OCI-M2 (cell line): ENCODE measurements at regions not wholly inside any gene's neighbourhood (a gene's known extent, or its start where the extent isn't known, plus 50 kb on each side); places are given as distances from the start of the nearest gene placed in this dataset.
"Not testable (repeated sequence)": the region's sequence is repeated elsewhere in the genome, so short reads cannot be mapped to it uniquely, and the experiment has no call there.

Experiments
- DNase-seq: peaks from one replicate; lab custom pipeline; 2025; ENCODE audit not compliant: unreplicated experiment; lab: John Stamatoyannopoulos, UW

DNA sequence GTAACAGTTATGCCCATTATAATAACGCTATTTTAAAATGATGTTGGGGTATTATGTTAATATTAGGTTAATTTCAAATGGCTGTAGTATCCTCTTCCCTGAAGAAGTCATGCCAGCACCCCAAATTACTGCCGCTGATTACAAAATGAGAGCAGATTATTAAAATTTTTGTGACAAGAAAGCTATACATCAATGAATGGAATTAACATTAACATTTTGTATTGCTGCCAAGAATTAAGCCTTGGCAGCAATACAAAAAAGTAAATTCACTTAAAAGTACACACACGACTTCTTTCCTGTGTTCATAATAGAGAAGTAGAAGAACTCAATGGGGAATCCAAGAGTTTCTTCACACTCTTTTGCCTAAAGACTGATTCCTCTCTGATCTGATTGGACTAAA lies 482.8 kb downstream of the STIM2 start:
- no peak for DNase-seq

DNA sequence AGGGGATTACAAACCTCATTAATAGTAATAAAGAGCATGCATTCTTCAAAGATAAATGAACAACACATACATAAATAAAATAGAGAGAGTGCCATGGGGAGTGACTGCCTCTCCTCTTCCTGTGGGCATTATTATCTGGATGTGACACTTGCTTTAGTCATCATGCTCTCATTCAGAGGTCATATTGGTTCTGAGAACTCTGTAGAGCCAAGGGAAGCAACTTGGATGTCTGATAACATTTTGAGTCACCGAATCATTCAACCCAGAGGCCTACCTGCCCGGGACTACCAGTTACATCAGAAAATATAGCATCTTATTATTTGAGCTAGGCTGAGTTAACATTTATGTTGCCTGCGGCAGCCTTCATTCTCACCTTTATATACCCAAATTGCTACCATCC lies 489.5 kb downstream of the STIM2 start:
- DNase-seq, result no peak

DNA sequence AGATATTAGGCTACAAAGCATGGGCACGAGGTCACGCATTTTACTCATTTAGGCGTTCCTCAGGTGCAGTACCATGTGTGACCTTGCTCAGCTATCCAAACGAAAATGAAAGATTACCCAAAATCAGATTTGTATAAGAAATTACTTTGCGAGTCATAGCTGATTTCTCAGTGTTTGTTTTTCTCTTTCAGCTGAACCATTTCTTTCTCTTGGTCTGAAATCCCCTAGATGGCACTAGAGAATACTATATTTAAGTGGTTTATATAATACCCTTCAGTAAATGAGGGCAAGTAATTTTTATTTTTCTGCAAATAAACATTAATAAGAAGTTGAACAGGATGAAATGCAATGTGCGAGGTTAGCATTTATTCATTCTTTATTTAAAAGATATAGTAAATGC lies 496.6 kb downstream of the STIM2 start:
- DNase-seq, result no peak

DNA sequence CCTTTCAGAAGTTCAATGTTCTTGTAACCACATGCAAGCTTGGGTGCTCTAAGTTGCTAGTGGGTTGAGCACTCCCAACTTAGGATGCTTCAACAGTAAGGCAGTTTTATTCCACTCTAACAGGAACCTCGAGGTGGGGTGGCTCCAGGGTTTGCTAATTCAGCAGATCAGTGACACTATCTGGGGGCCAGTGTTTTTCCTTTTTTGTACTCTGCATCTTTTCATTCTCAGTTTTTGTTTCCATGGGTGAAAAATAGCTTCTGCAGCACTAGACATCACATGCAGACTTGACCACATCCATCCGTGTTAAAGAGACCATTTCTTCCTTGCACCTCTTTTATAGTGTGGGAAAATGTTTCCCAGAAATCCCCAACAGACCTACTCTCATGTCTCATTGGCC lies 497.6 kb downstream of the STIM2 start:
- DNase-seq, result no peak

DNA sequence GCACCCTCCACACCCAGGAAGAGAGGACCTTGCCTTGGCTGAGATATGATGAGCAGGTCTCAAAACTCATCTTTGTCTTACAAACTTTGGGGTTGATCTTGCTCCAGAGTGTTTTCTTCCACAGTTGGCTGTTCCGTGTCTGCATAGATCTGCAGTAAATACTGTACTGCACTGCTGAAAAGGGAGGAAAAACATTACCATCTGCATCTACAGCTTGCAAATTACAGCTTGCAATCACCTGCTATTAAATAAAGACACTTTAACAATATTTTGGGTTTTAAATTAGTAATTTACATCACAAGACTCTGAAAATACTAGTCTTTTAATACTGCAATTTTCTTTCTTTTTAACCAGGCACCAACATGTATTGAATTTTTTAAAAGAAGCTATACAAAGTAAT lies 499.5 kb downstream of the STIM2 start:
- DNase-seq, result no peak

DNA sequence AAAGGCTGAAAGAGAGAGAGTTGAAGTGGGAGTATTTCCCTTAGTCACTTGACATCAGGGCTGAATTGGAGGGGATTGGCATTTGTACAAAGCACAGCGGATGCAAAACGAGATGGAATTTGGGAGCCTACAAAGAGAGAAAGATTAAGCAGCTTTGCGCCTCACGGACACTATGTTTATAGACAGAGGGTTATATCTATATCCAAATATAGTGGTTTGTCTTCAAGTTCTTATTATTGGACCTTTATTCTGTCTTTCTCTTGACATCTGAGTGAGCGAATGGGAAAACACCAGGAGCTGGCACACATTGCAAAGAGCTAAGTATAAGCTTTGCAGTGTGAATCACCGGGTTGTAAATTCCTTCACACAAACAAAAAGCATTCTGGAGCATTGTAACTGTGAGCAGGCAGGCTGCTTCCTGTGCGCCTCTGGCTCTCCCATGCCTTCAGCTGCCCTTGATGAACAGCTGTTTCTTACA lies 500.2 kb downstream of the STIM2 start:
- no peak for DNase-seq

DNA sequence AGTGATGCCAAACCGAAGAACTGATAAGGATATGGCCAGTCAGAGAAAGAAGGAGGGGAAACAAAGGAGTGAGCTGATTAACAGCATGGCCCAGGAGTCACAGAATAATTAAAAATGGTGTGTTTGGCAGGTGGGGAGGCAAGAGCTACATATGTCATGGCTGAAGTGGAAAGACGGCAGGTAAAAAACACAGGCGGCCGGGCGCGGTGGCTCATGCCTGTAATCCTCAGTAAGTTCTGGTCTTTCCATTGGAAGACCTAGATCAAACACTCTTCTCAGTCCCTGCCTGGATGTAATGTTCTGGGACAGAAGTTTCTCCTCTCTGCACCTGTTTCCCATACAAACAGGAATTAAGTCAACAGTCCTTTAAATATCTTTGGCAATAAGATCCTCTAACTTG lies 503.9 kb downstream of the STIM2 start:
- DNase-seq, result no peak

DNA sequence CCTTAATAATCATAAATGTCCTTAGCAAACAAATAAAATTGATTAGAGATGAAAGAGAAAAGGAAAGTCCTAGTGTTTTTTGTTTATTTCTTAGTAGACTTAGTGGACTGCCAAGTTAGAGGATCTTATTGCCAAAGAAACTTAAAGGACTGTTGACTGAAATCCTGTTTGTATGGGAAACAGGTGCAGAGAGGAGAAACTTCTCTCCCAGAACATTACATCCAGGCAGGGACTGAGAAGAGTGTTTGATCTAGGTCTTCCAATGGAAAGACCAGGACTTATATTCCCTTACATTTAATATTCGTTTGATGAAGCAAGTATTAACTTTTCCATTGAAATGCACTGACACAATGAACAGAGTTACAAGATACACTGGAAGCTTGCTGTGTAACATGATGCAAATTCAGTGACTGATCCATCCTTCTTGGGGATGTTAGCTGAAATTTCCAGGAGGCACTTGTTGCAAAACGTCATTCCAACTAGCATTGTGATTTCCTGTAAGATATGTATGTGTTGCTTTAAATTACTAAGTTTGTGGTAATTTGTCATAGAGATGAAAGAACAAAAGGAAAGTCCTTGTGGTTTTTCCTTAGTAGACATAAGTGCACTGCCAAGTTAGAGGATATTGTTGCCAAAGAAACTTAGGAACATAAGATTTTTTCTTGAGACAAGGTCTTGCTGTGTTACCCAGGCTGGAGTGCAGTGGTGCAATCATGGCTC lies 505.6 kb downstream of the STIM2 start:
- DNase-seq, result no peak

DNA sequence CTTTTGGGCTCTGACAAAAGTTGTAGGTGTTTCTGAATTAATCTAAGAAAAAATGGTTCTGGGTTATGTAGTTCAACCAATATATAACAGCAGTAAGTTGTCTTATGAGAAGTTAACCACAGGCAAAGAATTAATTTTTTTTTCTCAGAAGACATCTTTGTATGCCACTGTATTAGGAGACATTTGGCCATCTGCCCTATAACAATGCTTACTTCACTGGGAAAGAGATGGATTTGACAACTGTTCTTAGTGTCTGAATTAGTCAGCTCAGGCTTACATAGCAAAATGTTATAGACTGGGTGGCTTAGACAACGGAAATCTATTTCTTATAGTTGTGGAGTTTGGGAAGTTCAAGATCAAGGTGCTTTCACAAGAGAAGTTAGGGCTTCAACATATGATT lies 508.1 kb downstream of the STIM2 start:
- no peak for DNase-seq

DNA sequence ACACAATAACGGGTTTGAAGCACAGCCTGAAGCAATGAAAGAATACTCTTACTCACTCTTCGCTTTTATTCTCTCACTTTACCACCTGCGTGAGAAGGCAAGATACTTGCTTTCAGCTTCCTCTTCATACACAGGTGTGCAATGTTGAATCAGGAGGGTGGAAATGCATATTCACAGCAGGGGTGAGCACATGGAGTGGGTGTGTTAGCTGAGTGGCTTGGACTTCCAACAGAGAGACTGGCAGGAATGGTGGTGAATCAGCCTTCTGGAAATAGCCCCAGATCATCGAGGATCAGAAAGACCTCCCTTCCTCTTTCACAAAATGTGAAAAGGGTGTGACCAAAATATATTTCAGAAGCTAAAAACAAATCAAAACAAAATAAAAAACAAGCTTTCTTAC lies 521.2 kb downstream of the STIM2 start:
- no peak for DNase-seq

DNA sequence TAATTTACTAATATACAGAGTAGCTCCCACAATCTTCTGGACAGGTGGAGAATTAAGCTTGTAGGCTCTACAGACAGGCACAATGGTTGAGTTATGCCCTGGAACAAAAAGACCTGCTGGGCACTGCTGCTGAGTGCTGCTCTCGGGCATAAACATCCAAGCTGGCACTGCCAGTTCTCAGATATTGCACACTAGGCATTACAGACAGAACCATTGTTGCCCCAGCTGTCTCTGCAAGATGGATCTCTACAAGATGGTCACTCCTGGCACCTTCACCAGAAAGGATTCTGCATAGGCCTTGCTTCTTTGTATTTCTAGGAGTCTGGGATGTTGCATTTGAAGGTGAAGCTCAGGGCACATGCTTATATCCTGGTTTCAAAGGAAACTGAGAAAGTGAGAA lies 527.1 kb downstream of the STIM2 start:
- no peak for DNase-seq

DNA sequence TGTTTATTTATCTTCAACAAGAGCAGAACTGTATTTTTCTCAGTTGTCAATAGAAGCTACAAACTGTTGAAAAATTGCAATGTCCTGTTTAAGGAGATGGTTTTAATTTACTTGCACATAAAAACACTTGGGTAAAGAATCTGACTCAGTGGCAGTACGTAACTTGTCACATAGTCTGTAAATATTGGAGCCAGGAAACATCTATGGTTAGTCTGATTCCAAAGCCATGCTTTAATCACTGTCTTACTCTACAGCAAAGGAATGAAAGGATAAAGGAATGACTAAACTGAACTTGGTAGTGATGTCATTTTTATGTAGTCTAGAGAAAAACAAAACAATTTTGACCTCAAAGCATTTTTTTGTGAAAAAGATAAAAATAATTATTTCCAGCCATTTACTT lies 537.2 kb downstream of the STIM2 start:
- DNase-seq, result no peak

DNA sequence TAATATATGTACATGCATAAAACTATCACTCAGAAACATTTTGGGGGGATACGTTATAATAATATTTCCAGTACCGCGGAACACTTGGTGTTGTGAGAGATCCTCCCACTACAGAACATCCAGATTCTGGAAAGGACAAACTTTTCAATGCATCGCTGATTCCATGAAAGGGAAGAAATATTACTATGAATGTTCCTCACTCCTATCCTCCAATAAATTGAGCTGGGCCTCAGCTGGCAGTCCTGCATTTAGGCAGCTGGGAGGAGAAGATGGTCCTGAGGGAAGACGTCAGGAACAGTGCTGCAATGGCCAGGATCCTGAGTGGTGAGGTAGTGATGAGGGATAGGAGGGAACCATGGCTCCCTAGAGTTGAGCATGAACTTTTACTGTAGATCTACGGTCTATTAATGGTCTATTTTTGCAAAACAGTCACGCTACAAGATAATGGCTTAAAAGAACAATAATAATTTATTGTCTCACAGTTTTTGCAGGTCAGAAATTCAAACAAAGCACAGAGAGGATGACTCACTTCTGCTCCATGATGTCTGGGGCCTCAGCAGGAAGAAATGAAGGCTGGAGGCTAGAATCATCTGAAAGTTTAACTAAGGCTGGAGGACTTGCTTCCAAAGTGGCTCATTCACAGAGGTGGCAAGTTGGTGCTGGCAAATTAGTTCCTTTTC lies 538.1 kb downstream of the STIM2 start:
- no peak for DNase-seq

DNA sequence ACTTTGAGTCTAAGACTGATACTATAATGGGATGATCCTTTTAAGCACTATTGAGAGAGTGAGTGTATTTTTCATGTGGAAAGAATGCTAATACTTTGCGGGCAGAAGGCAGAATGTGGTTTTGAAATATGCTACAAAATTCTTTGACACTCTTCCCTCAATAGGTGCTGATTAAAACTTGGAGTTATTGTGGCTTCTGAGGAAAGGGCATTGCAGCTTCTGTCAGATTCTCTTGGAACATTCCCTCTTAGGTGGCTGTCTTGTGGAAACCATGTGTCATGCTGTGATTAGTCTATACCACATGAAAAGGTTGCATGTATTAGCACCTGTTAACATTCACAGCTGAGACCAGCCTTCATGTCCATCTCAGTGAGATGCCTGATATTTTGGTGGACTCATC lies 547.0 kb downstream of the STIM2 start:
- no peak for DNase-seq

DNA sequence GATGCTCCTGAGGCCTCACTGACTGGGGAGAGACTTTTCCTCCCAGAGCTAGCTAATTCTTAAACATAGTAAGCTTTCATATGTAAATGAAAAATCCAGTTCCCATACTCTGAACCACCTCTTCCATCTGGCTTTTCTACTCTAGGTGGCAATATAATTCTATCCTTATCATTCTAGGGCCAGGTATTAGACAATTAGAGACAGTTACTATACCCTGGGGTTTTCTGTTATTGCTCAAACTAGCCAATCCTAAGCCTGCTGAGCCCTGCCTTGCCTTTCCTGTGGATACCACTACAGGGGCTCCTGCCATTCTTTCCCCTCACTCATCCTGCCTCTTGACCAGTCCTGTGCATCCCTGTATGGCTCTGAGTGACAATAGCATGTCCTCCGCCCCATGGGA lies 552.0 kb downstream of the STIM2 start:
- DNase-seq, result no peak

DNA sequence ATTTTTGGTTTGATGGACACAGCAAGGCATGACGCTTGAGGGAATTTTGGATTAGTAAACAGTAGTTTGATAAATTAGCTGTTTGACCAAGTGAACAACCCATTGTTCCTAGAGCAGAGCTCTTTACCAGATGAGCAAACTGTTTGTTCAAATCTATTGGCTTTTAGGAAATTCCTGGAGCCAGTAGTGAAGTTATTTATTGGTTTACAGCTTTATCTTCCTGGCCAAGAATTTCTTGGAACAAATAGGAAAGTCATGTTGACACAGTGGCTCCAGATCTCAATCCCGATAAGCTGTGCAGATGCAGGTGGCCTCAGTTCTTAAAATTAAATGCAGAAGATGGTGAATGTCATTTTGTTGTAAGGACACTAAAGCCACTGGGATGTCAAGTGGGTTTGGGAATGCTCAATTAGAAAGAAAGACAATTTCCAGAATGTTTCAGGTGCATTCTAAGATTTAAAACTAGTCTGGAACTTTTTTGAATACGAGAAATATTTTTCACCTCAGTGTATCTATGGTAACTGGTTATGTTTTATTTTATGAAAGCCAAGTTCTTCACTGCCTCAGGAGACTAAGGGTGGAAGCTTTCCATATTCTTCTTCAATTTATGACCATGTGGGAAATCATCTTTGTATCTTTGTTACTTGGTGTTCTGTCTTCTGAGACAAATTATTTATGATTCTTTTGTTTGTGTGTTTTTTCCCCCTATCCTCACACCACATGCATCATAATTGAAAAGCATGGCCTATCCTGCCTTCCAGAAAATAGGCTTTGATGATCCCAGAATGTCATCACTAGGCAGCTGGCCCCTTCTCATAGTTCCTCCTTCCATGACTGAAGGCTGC lies 554.5 kb downstream of the STIM2 start:
- DNase-seq, result no peak

DNA sequence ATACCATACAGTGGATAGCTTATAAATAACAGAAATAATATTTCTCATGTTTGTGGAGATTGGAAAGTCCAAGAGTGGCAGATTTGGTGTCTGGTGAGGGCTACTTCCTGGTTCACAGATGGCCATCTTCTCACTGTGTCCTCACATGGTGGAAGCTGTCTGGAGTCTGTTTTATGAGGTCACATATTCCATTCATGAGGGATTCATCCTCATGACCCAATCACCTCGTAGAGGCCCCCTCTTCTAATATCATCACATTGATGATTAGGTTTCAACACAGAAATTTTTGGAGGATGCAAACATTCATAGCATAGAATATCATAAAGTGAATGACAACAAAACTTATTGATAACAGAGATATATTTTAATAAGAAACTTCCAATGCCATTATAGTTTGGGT lies 568.0 kb downstream of the STIM2 start:
- no peak for DNase-seq

DNA sequence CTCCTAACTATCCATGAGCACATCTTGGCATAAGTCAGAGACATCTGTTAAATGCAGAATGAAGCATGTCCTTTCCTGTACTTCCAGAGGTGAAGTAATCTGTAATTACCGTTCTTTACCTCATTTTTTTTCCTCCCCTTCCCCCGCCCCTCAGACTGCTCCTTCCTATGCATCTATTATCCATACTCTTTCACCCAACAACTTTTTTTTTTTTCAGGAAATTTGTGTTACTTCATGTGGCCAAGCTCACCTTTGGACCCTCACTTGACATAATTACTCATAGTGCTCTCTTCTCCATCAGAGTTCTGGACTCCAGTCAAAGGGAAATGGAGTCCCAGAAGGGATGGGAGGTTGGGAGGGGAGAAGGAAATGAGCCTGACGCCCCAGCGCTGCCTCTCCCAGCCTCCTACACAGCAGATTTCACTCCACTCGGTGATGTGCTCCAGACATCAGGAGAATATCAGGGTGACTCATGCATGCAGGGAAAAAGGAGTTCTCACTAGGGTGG lies 568.8 kb downstream of the STIM2 start:
- no peak for DNase-seq

DNA sequence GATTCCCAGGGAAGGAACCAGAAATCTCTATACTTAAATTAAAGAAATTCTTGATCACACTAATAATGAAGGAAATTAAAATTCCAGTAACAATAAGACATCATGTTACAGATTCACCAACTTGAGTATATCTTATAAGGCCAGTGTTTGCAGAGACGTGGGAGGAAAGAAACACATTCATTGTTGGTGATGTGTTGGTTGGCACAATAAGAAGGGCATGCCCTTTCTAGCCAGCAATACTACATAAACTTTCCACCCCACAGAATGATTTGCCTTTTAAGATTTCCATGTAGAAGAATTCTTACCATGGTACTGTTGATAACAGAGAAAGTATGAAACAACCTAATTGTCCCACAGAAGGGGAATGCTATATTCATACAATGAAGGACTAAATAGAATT lies 581.5 kb downstream of the STIM2 start:
- no peak for DNase-seq

DNA sequence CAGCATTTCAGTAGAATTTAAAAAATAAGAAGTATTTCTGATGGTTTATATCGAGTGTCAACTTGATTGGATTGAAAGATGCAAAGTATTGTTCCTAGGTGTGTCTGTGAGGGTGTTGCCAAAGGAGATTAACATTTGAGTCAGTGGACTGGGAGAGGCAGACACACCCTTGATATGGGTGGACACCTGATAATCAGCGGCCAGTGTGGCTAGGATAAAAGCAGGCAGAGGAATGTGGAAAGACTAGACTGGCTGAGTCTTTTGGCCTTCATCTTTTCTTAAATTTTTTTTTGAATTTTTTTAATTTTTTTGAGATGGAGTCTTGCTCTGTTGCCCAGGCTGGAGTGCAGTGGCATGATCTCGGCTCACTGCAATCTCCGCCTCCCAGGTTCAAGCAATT lies 582.0 kb downstream of the STIM2 start:
- not testable (repeated sequence) for DNase-seq

DNA sequence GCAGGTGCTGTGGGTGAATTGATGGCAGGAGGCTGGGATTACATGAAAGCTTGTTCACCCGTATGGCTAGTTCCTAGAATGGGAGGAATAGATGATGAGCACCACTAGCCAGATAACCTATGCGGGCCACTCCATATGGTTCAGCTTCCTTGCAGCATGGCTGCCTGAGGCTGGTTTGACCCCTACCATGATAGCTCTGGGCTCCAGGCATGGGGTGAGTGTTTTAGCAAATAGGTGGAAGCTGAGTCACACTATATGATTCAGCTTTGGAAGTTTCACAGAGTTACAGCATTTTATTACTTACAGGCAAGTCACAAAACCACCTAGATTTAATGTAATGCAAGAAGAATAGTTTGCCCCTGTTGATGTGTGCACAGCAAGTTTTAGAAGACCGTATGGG lies 603.2 kb downstream of the STIM2 start:
- no peak for DNase-seq

DNA sequence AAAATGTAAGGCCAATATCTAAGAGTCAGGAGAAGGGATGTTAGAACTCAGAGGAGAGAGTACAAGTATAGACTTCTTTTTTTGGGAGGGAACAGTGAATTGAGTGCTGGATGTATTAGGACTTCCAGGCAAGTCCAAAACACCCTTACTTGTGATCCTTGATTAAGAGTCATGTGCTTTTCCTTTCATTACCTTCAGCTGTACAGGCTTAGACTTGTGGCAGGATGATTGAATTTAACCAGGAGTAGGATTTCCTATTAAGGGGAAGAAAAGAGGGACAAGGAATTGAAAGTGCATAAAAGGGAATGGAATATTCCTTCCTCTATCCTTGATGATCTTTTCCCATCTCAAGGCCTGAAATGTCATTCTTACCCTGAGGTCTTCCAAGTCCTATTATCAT lies 606.7 kb downstream of the STIM2 start:
- DNase-seq, result no peak
